ENCODE measurements at regions not wholly inside any gene's neighbourhood (a gene's known extent, or its start where the extent isn't known, plus 50 kb on each side); places are given as distances from the start of the nearest gene placed in this dataset.

DNA sequence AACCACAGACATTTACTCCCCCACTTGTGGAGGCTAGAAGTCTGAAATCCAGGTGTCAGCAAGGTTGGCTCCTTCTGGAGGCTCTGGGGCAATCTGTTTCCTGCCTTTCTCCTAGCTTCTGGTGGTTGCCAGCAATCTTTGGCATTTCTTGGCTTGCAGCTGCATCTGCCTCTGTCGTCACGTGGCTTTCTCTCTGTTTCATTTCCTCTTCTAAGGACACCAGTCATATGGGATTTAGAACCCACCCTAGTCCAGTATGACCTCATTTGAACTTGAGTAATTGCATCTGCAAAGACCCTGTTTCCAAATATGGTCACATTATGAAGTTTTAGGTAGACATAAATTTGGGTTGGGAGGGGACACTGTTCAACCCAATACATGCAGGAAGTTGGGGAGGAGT, 56.2 kb upstream of the EPB41L1 start:
- TF ChIP-seq CTCF (IDR thresholded peaks at IDR 0.05) (no peak), GABPB1 (CRISPR knock-in tag; IDR thresholded peaks at IDR 0.05) (no peak), JUN (CRISPR knock-in tag; IDR thresholded peaks at IDR 0.05) (no peak), ZBTB21 (CRISPR knock-in tag; IDR thresholded peaks at IDR 0.05; ENCODE audit: borderline replicate concordance) (no peak), SP1 (CRISPR knock-in tag; conservative IDR thresholded peaks at IDR 0.05) (no peak), USF1 (CRISPR knock-in tag; IDR thresholded peaks at IDR 0.05) (no peak), ESRRA (CRISPR knock-in tag; IDR thresholded peaks at IDR 0.05; ENCODE audit: borderline replicate concordance) (no peak), CREB1 (CRISPR knock-in tag; IDR thresholded peaks at IDR 0.05) (no peak), USF2 (CRISPR knock-in tag; IDR thresholded peaks at IDR 0.05) (no peak)

Data from WTC11 (cell line).